SU-DHL-6 (cell line): ENCODE measurements at regions not wholly inside any gene's neighbourhood (a gene's known extent, or its start where the extent isn't known, plus 50 kb on each side); places are given as distances from the start of the nearest gene placed in this dataset.
"Not testable (repeated sequence)": the region's sequence is repeated elsewhere in the genome, so short reads cannot be mapped to it uniquely, and the experiment has no call there.

Source experiments
- H2AFZ ChIP-seq: fragments of 200-600 bp; sonication (generic); 2 replicates; pipeline ENCODE4 v1.6.1; 2014; ENCODE audit warnings: low read depth, mild to moderate bottlenecking, moderate library complexity, mixed read lengths, antibody characterized with exemption, low read length; ENCODE audit not compliant: severe bottlenecking
- H3F3A ChIP-seq: fragments of 200-600 bp; shearing (Covaris generic); 2 replicates; pipeline ENCODE4 v1.6.0; 2016; ENCODE audit warnings: antibody characterized with exemption, mild to moderate bottlenecking; ENCODE audit not compliant: insufficient read depth
- H3K27ac ChIP-seq: fragments of 200-600 bp; sonication (generic); 2 replicates; pipeline ENCODE4 v1.5.1; 2016; ENCODE audit warnings: low read depth, mild to moderate bottlenecking, low read length, moderate library complexity, mixed read lengths
- H3K27me3 ChIP-seq: fragments of 200-600 bp; sonication (generic), shearing (Covaris generic); 2 replicates; pipeline ENCODE4 v1.6.0; 2014; ENCODE audit warnings: mild to moderate bottlenecking, low read length
- H3K36me3 ChIP-seq: fragments of 200-600 bp; sonication (generic); 2 replicates; pipeline ENCODE4 v1.6.1; 2014; ENCODE audit warnings: mild to moderate bottlenecking, low read length, mixed read lengths
- H3K4me2 ChIP-seq: fragments of 300-600, 200-600 bp; shearing (Covaris generic), sonication (generic); 2 replicates; pipeline ENCODE4 v1.6.0; 2014; ENCODE audit warnings: low read length, low read depth, mild to moderate bottlenecking; ENCODE audit not compliant: poor library complexity, severe bottlenecking
- H3K4me3 ChIP-seq: fragments of 200-600 bp; sonication (generic); 2 replicates; pipeline ENCODE4 v1.5.1; 2014; ENCODE audit warnings: antibody characterized with exemption, low read length, mild to moderate bottlenecking, mixed read lengths; ENCODE audit not compliant: insufficient read depth, poor library complexity, severe bottlenecking
- H3K79me2 ChIP-seq: fragments of 200-600 bp; sonication (generic); 2 replicates; pipeline ENCODE4 v1.6.1; 2014; ENCODE audit warnings: mild to moderate bottlenecking, low read length, moderate library complexity; ENCODE audit not compliant: insufficient read depth
- H3K9ac ChIP-seq: fragments of 200-600 bp; sonication (generic); 2 replicates; pipeline ENCODE4 v1.7.0; 2014; ENCODE audit warnings: mild to moderate bottlenecking, low read length
- H3K9me2 ChIP-seq: fragments of 200-600 bp; sonication (generic); replicated peaks from 2 replicates; pipeline ENCODE4 v1.6.1; 2014; ENCODE audit warnings: low read length; ENCODE audit not compliant: insufficient read depth
- H3K9me3 ChIP-seq: fragments of 200-600 bp; sonication (generic); 2 replicates; pipeline ENCODE4 v1.6.1; 2014; ENCODE audit warnings: low read length, mixed read lengths; ENCODE audit not compliant: insufficient read depth
- H4K20me1 ChIP-seq: fragments of 200-600 bp; sonication (generic); 2 replicates; pipeline ENCODE4 v1.6.1; 2014; ENCODE audit warnings: low read depth, mild to moderate bottlenecking, antibody characterized with exemption, low read length, moderate library complexity, mixed read lengths
- CTCF ChIP-seq: fragments of 200-600 bp; sonication (generic); IDR thresholded peaks from one replicate; pipeline ENCODE4 v1.5.1; 2017; ENCODE audit warnings: antibody characterized with exemption, mild to moderate bottlenecking, low read length, moderate library complexity; ENCODE audit not compliant: insufficient read depth, poor library complexity, severe bottlenecking
- EZH2phosphoT487 ChIP-seq: fragments of 200-600 bp; sonication (generic), shearing (Covaris generic); conservative IDR thresholded peaks from 2 replicates; pipeline ENCODE4 v1.6.1; 2018; ENCODE audit warnings: mild to moderate bottlenecking, antibody characterized with exemption, low read length, moderate library complexity, mixed read lengths

- Histone ChIP-seq H3K27me3 (no peaks in the 10 kb centered on the region), H2AFZ (no peak overlapping the region), H4K20me1 (no peaks in the 10 kb centered on the region), H3K4me3 (no peak overlapping the region), H3K9me3 (no peaks in the 10 kb centered on the region), H3K36me3 (no peaks in the 10 kb centered on the region), H3K9ac (no peak overlapping the region), H3K27ac (no peak overlapping the region), H3F3A (no peaks in the 10 kb centered on the region), H3K4me2 (no peak overlapping the region), H3K9me2 (no peaks in the 10 kb centered on the region), H3K79me2 (no peaks in the 10 kb centered on the region)
- TF ChIP-seq CTCF (no peak), EZH2phosphoT487 (no peak)
Measured at GRCh38 chr4:159702200-159702599, 599.3 kb downstream of the RAPGEF2 start.

GRCh38 chr4:159705334-159705733, 602.5 kb downstream of the RAPGEF2 start:
- Histone ChIP-seq H3K27me3 (no peaks in the 10 kb centered on the region), H3K79me2 (no peaks in the 10 kb centered on the region), H3K9ac (no peak overlapping the region), H3K27ac (no peak overlapping the region), H3K9me2 (no peaks in the 10 kb centered on the region), H3K9me3 (no peaks in the 10 kb centered on the region), H3K4me3 (no peak overlapping the region), H2AFZ (no peak overlapping the region), H3K36me3 (no peaks in the 10 kb centered on the region), H3F3A (no peaks in the 10 kb centered on the region), H3K4me2 (no peak overlapping the region), H4K20me1 (no peaks in the 10 kb centered on the region)
- no peak for TF ChIP-seq EZH2phosphoT487
- no peak for TF ChIP-seq CTCF

GRCh38 chr4:159706704-159707103, 603.8 kb downstream of the RAPGEF2 start:
- Histone ChIP-seq H3K79me2 (no peaks in the 10 kb centered on the region), H3K4me2 (no peak overlapping the region), H3K4me3 (no peak overlapping the region), H3K27me3 (no peaks in the 10 kb centered on the region), H2AFZ (no peak overlapping the region), H3K36me3 (no peaks in the 10 kb centered on the region), H3F3A (no peaks in the 10 kb centered on the region), H3K9ac (no peak overlapping the region), H3K27ac (no peak overlapping the region), H3K9me2 (no peaks in the 10 kb centered on the region), H3K9me3 (no peaks in the 10 kb centered on the region), H4K20me1 (no peaks in the 10 kb centered on the region)
- TF ChIP-seq EZH2phosphoT487: no peak
- no peak for TF ChIP-seq CTCF

GRCh38 chr4:159715180-159715579, 612.3 kb downstream of the RAPGEF2 start:
- not testable (repeated sequence) for H3K4me3 ChIP-seq, H3K9ac ChIP-seq, H3K9me2 ChIP-seq, H3K79me2 ChIP-seq, H2AFZ ChIP-seq, H3K36me3 ChIP-seq, H3K27me3 ChIP-seq, H4K20me1 ChIP-seq, H3K4me2 ChIP-seq, H3K27ac ChIP-seq, H3F3A ChIP-seq, H3K9me3 ChIP-seq
